Neutrophil (primary cell): ENCODE measurements at regions not wholly inside any gene's neighbourhood (a gene's known extent, or its start where the extent isn't known, plus 50 kb on each side); places are given as distances from the start of the nearest gene placed in this dataset.

ENCODE experiments used
- H3K27ac ChIP-seq: fragments of 200-600 bp; sonication (generic); 2 replicates; pipeline ENCODE4 v1.5.1; 2016; ENCODE audit warnings: mild to moderate bottlenecking, moderate library complexity
- H3K27me3 ChIP-seq: fragments of 200-600 bp; sonication (generic); 2 replicates; pipeline ENCODE4 v1.6.0; 2016; ENCODE audit warnings: mild to moderate bottlenecking
- H3K36me3 ChIP-seq: fragments of 200-600 bp; sonication (generic); 2 replicates; pipeline ENCODE4 v1.5.1; 2017
- H3K4me1 ChIP-seq, 2 experiments: fragments of 200-600 bp in 1 of 2; sonication (generic) in 1 of 2; 1 replicate in 1 of 2; 2 replicates in 1 of 2; pipeline versions ENCODE4 v1.5.1 to v1.6.1; 2013 to 2016; ENCODE audit warnings: low read depth in 1 of 2, low read length in 1 of 2, mild to moderate bottlenecking in 1 of 2, moderate library complexity in 1 of 2; ENCODE audit not compliant: control insufficient read depth in 1 of 2, insufficient read depth in 1 of 2
- H3K4me3 ChIP-seq, 2 experiments: fragments of 200-600 bp in 1 of 2; sonication (generic) in 1 of 2; 1 replicate in 1 of 2; 2 replicates in 1 of 2; pipeline ENCODE4 v1.5.1; 2013 to 2016; ENCODE audit warnings: low read depth in 1 of 2, low read length in 1 of 2, mild to moderate bottlenecking in 1 of 2, moderate library complexity in 1 of 2
- H3K9me3 ChIP-seq: fragments of 200-600 bp; sonication (generic); 2 replicates; pipeline ENCODE4 v1.5.1; 2016
- TF ChIP-seq, protein P1 (sequence below): fragments of 200-600 bp; sonication (generic); IDR thresholded peaks from 2 replicates; pipeline ENCODE4 v1.5.1; 2016; ENCODE audit warnings: antibody characterized with exemption

DNA sequence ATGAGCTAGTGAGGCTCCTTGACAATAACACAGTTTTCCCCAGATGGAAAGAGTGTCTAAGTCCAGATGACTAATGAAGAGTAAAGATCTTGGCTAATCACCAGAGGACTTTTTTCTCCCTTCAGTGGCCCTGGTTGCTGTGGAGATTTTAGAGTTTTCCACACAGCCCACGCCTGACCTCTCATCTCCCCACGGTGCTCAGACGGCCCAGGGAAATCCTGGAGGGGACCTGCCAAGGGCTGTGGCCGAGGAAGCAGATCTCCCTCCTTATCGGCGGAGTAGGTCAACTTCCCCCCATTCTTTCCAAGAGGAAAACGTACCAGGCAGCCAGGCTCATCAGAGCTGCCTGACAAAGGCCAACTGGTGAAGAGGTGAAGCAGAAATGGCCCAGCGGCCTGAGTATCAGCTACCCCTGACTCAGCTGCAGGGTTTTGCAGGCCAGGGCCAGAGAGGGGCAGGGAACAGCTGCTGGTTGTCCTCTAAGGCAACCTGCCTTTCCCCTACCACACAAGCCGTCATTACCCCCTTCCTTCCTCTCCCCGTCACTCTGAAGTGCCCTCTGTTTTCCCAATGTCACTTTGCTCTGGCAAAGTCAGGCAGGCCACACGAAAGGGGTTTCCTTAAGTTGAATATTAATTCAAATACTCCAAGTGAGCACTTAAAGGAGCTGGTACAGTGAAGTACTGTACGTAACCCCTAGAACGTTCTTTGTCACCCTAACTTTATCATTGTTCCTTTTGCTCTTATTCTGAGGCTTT is 140.2 kb upstream of the ADAMTS18 start:
- H3K4me1 ChIP-seq: no peaks in the 10 kb centered on the region
- H3K27me3 ChIP-seq: peaks cover 4% of the 10 kb centered on the region
- H3K4me3 ChIP-seq: no peak overlapping the region
- TF ChIP-seq, protein P1, sequence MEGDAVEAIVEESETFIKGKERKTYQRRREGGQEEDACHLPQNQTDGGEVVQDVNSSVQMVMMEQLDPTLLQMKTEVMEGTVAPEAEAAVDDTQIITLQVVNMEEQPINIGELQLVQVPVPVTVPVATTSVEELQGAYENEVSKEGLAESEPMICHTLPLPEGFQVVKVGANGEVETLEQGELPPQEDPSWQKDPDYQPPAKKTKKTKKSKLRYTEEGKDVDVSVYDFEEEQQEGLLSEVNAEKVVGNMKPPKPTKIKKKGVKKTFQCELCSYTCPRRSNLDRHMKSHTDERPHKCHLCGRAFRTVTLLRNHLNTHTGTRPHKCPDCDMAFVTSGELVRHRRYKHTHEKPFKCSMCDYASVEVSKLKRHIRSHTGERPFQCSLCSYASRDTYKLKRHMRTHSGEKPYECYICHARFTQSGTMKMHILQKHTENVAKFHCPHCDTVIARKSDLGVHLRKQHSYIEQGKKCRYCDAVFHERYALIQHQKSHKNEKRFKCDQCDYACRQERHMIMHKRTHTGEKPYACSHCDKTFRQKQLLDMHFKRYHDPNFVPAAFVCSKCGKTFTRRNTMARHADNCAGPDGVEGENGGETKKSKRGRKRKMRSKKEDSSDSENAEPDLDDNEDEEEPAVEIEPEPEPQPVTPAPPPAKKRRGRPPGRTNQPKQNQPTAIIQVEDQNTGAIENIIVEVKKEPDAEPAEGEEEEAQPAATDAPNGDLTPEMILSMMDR: no peak
- no peak overlapping the region for H3K27ac ChIP-seq
- H3K36me3 ChIP-seq: no peaks in the 10 kb centered on the region
- H3K9me3 ChIP-seq: no peaks in the 10 kb centered on the region

DNA sequence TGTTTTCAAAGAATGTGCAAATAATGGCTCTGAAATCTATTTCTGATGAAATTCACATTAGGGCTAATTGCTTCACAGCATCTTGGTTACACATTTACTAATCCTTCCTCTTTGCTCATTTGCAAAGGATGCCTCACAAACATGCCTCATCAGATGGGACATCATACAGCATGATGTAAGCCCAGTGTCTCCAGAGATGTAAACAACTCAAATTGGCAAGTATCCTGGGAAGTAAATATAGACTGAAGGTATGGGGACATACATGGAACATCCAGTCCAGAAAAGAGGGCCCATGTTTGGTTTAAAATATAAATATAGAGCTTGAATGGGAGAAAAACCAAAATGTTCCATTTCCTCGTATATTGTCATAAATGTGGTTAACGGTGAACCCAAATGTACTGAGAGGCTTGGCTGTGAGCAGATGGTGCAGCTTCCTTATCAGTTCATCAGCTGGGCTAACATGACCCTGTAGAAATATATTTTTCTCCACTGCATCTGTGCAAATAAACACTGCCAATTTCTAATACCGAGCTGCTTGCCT is 142.9 kb upstream of the NUDT7 start:
- no peak overlapping the region for H3K4me3 ChIP-seq
- peaks cover 4% of the 10 kb centered on the region for H3K27me3 ChIP-seq
- H3K36me3 ChIP-seq: no peaks in the 10 kb centered on the region
- H3K4me1 ChIP-seq: no peaks in the 10 kb centered on the region
- TF ChIP-seq, protein P1: no peak
- H3K9me3 ChIP-seq: no peaks in the 10 kb centered on the region
- no peak overlapping the region for H3K27ac ChIP-seq

DNA sequence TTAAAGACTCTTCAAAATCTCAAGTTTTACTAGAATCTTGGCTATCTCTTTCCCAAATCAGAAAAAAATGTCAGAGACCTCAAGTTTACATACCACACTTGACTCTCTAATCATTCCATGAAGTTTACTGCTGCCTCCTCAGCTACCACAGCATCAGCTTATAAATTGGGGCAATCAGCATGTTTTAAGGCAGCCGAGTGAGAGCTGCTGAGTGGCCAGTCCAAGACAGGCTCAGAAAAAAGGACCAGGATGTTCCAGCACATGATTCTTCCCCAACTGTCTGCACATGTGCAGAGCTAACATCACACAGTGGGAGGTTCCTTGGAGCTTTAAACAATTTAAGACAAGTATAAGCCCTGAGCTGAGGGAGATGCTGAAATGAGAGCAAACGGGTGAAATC is 140.6 kb upstream of the NUDT7 start:
- Histone ChIP-seq H3K27me3 (no peaks in the 10 kb centered on the region), H3K9me3 (no peaks in the 10 kb centered on the region), H3K4me3 (no peak overlapping the region), H3K36me3 (no peaks in the 10 kb centered on the region), H3K27ac (no peak overlapping the region), H3K4me1 (no peaks in the 10 kb centered on the region)
- TF ChIP-seq, protein P1: no peak

DNA sequence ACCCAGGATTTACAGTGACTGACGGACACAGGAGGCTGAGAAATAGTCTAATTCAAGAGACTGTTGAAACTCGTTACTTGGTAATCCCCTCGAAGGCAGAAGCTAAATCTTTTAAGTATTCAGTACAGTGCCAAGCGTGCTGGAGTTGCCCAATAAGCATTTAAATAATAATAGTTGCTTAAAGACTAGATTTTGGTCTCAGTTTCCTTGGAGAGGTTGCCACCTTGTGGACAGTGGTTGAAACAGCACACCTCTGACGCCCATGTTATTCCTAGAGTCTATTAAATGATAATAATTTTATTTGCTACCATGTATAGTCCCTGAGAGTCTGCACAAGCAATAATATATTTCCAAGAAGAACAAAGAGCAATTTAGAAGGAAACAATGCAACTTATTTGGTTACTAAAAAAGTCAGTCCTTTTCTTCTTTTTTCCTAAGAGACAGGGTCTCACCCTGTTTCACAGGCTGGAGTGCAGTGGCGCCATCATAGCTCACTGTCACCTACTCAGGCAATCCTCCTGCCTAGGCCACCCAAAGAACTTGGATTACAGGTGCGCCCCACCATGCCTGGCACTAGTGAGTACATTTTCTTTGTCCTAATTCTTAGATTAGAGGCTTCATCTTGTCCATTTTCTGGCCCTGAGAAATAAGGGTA is 138.0 kb upstream of the NUDT7 start:
- Histone ChIP-seq H3K9me3 (no peaks in the 10 kb centered on the region), H3K27ac (no peak overlapping the region), H3K36me3 (no peaks in the 10 kb centered on the region), H3K4me3 (no peak overlapping the region), H3K4me1 (no peaks in the 10 kb centered on the region), H3K27me3 (no peaks in the 10 kb centered on the region)
- TF ChIP-seq, protein P1: peak; percentile 22

DNA sequence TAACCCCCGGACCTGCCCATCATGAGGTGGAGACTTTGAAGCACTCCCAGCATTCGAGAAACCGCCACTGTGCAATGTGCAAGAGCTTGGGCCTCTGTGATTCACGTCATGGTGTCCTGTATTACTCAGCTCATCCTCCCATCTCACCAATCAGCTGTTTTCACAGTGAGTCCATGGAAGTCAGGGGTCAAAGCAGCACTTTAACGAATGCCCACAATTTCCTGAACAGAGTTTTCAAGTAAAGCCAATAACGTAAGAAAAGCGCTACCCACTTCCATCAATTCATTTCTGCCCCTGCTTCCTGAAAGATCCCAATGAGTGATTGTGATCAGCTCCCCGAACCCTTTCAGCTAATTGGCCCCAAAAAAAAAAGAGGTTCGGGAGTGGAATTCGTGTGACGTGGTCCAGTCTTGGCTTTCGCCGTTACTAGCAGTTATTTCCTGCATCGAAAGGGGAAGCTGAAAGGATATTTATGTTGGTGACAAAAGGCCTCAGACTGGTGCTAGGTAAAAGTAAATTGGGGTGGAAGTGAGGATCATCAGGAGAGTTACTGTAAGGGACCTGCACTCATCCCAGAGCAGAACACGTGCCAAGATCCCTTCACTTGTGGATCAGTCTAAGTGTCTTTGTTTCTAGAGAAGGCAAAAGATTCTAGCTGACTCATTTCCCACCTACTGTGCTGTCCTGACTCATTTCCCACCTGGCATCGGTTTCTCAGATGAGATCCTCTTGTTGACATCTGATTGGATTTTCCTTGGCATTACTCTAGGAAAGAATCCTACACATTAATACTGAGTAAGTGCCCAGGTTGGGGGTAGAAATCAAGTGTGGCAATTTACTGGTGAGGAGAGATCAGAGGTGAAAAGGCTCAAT is 136.7 kb upstream of the NUDT7 start:
- H3K9me3 ChIP-seq: no peaks in the 10 kb centered on the region
- H3K27me3 ChIP-seq: no peaks in the 10 kb centered on the region
- no peaks in the 10 kb centered on the region for H3K36me3 ChIP-seq
- H3K4me1 ChIP-seq: no peaks in the 10 kb centered on the region
- H3K4me3 ChIP-seq: no peak overlapping the region
- H3K27ac ChIP-seq: no peak overlapping the region
- TF ChIP-seq, protein P1: no peak
